Neural cell (in vitro differentiated cells): ENCODE measurements at regions not wholly inside any gene's neighbourhood (a gene's known extent, or its start where the extent isn't known, plus 50 kb on each side); places are given as distances from the start of the nearest gene placed in this dataset.

Source experiments
- H2AFZ ChIP-seq: fragments of 200-600, 300-800 bp; sonication (generic), shearing (Covaris generic); 2 replicates; pipeline ENCODE4 v1.6.0; 2014; ENCODE audit warnings: low read depth, mild to moderate bottlenecking, antibody characterized with exemption, low read length, moderate library complexity
- H3F3A ChIP-seq: fragments of 200-600 bp; shearing (Covaris generic); 2 replicates; pipeline ENCODE4 v1.6.1; 2016; ENCODE audit warnings: mild to moderate bottlenecking, moderate library complexity, mixed read lengths, antibody characterized with exemption, low read length; ENCODE audit not compliant: insufficient read depth, poor library complexity, severe bottlenecking
- H3K27ac ChIP-seq: fragments of 200-600, 300-800 bp; sonication (generic), shearing (Covaris generic); 2 replicates; pipeline ENCODE4 v1.5.1; 2014; ENCODE audit warnings: mild to moderate bottlenecking, low read length, moderate library complexity
- H3K27me3 ChIP-seq: fragments of 300-800, 200-600 bp; sonication (generic), shearing (Covaris generic); 2 replicates; pipeline ENCODE4 v1.6.0; 2014; ENCODE audit warnings: mild to moderate bottlenecking, low read depth, low read length, moderate library complexity; ENCODE audit not compliant: insufficient read depth
- H3K36me3 ChIP-seq: fragments of 300-800, 200-600 bp; sonication (generic), shearing (Covaris generic); 2 replicates; pipeline ENCODE4 v1.5.1; 2014; ENCODE audit warnings: mild to moderate bottlenecking, antibody characterized with exemption, low read length, moderate library complexity; ENCODE audit not compliant: insufficient read depth
- H3K4me2 ChIP-seq: fragments of 300-800, 200-600 bp; sonication (generic), shearing (Covaris generic); 2 replicates; pipeline ENCODE4 v1.6.0; 2014; ENCODE audit warnings: mild to moderate bottlenecking, low read length
- H3K4me3 ChIP-seq: fragments of 300-800, 200-600 bp; sonication (generic), shearing (Covaris generic); 2 replicates; pipeline ENCODE4 v1.5.1; 2014; ENCODE audit warnings: mild to moderate bottlenecking, low read length, moderate library complexity
- H3K79me2 ChIP-seq: fragments of 200-600 bp; shearing (Covaris generic); replicated peaks from 2 replicates; pipeline ENCODE4 v1.6.0; 2014; ENCODE audit warnings: mild to moderate bottlenecking, low read length, moderate library complexity; ENCODE audit not compliant: insufficient read depth
- H3K9ac ChIP-seq: fragments of 300-800, 200-600 bp; sonication (generic), shearing (Covaris generic); 2 replicates; pipeline ENCODE4 v1.6.1; 2016; ENCODE audit warnings: mild to moderate bottlenecking, low read length, mixed read lengths
- H3K9me2 ChIP-seq: fragments of 200-600 bp; shearing (Covaris generic); 2 replicates; pipeline ENCODE4 v1.6.1; 2016; ENCODE audit warnings: mild to moderate bottlenecking, low read length, mixed read lengths; ENCODE audit not compliant: insufficient read depth
- H3K9me3 ChIP-seq: fragments of 200-600, 300-800 bp; sonication (generic), shearing (Covaris generic); 2 replicates; pipeline ENCODE4 v1.6.1; 2016; ENCODE audit warnings: mild to moderate bottlenecking, mixed run types, low read length, moderate library complexity, mixed read lengths
- H4K20me1 ChIP-seq: fragments of 200-600 bp; shearing (Covaris generic); 2 replicates; pipeline ENCODE4 v1.6.1; 2016; ENCODE audit warnings: mild to moderate bottlenecking, mixed run types; ENCODE audit not compliant: insufficient read depth
- CTCF ChIP-seq: fragments of 450-650 bp; IDR thresholded peaks from 2 replicates; pipeline ENCODE4 v1.5.1; 2014; ENCODE audit warnings: antibody characterized with exemption, mild to moderate bottlenecking, moderate library complexity; ENCODE audit not compliant: poor library complexity, severe bottlenecking
- EP300 ChIP-seq: fragments of 450-650 bp; conservative IDR thresholded peaks from 2 replicates; pipeline ENCODE4 v1.6.1; 2014; ENCODE audit warnings: antibody characterized with exemption, mild to moderate bottlenecking, moderate library complexity; ENCODE audit not compliant: poor library complexity, severe bottlenecking
- EZH2 ChIP-seq: fragments of 200-600, 300-800 bp; shearing (Covaris generic), sonication (generic); IDR thresholded peaks from 2 replicates; pipeline ENCODE4 v1.6.1; 2014; ENCODE audit warnings: antibody characterized with exemption, low read length, borderline replicate concordance, mild to moderate bottlenecking; ENCODE audit not compliant: insufficient read depth, poor library complexity, severe bottlenecking
- MXI1 ChIP-seq: fragments of 450-650 bp; conservative IDR thresholded peaks from 2 replicates; pipeline ENCODE4 v1.6.1; 2014; ENCODE audit warnings: antibody characterized with exemption, mild to moderate bottlenecking; ENCODE audit not compliant: poor library complexity, severe bottlenecking
- POLR2AphosphoS5 ChIP-seq: IDR thresholded peaks from 2 replicates; pipeline ENCODE4 v1.6.1; 2012
- RAD21 ChIP-seq: fragments of 450-650 bp; conservative IDR thresholded peaks from 2 replicates; pipeline ENCODE4 v1.6.1; 2014; ENCODE audit warnings: antibody characterized with exemption, mild to moderate bottlenecking, moderate library complexity
- REST ChIP-seq: IDR thresholded peaks from 2 replicates; pipeline ENCODE4 v1.6.1; 2012; ENCODE audit warnings: borderline replicate concordance
- SMC3 ChIP-seq: fragments of 450-650 bp; conservative IDR thresholded peaks from 2 replicates; pipeline ENCODE4 v1.6.1; 2014; ENCODE audit warnings: antibody characterized with exemption, mild to moderate bottlenecking, moderate library complexity; ENCODE audit not compliant: poor library complexity
- TAF1 ChIP-seq: IDR thresholded peaks from 2 replicates; pipeline ENCODE4 v1.6.1; 2012; ENCODE audit warnings: low read depth

- Histone ChIP-seq H3K27me3 (no peaks in the 10 kb centered on the region), H3K9me3 (no peaks in the 10 kb centered on the region), H3K36me3 (no peaks in the 10 kb centered on the region), H3K4me2 (no peak overlapping the region), H3K4me3 (no peak overlapping the region), H3K27ac (no peak overlapping the region), H3K9ac (no peak overlapping the region), H3K79me2 (no peaks in the 10 kb centered on the region), H2AFZ (no peak overlapping the region), H4K20me1 (no peaks in the 10 kb centered on the region), H3K9me2 (no peaks in the 10 kb centered on the region), H3F3A (no peaks in the 10 kb centered on the region)
- TF ChIP-seq REST: no peak
- no peak for TF ChIP-seq TAF1
- no peak for TF ChIP-seq MXI1
- no peak for TF ChIP-seq EZH2
- no peak for TF ChIP-seq POLR2AphosphoS5
- TF ChIP-seq RAD21: no peak
- TF ChIP-seq CTCF: no peak
- no peak for TF ChIP-seq SMC3
- no peak for TF ChIP-seq EP300
Measured at GRCh38 chr2:238640486-238640885, 207.4 kb upstream of the TWIST2 start.

GRCh38 chr2:238642973-238643372 is 204.9 kb upstream of the TWIST2 start:
- Histone ChIP-seq H4K20me1 (no peaks in the 10 kb centered on the region), H3K4me3 (no peak overlapping the region), H3K27ac (no peak overlapping the region), H3K36me3 (no peaks in the 10 kb centered on the region), H3F3A (no peaks in the 10 kb centered on the region), H3K27me3 (no peaks in the 10 kb centered on the region), H3K9me2 (no peaks in the 10 kb centered on the region), H2AFZ (no peak overlapping the region), H3K9ac (no peak overlapping the region), H3K4me2 (no peak overlapping the region), H3K79me2 (no peaks in the 10 kb centered on the region), H3K9me3 (no peaks in the 10 kb centered on the region)
- TF ChIP-seq CTCF (no peak), POLR2AphosphoS5 (no peak), REST (no peak), MXI1 (no peak), TAF1 (no peak), RAD21 (no peak), EP300 (no peak), SMC3 (no peak), EZH2 (no peak)
